Tibial nerve (tissue), 4 donors: ENCODE measurements at regions not wholly inside any gene's neighbourhood (a gene's known extent, or its start where the extent isn't known, plus 50 kb on each side); places are given as distances from the start of the nearest gene placed in this dataset.

Experiments
- EP300 ChIP-seq, 2 donors: sonication (generic); formaldehyde crosslinking; IDR thresholded peaks; one replicate each; pipeline ENCODE4 v1.6.1; 2017; ENCODE audit warnings: antibody characterized with exemption in 2 of 2, mild to moderate bottlenecking in 1 of 2
- POLR2A ChIP-seq, 2 donors: fragments of 450-650 bp; IDR thresholded peaks; one replicate each; pipeline ENCODE4 v1.6.1; 2017; ENCODE audit warnings: antibody characterized with exemption in 2 of 2, mild to moderate bottlenecking in 2 of 2, moderate library complexity in 2 of 2
- TF ChIP-seq, protein P1 (sequence below), 5 experiments: fragments of 200-600 bp in 3 of 5; fragments of 450-650 bp in 2 of 5; sonication (generic) in 3 of 5; IDR thresholded peaks; one replicate each; pipeline ENCODE4 v1.5.1; 2016 to 2019; ENCODE audit warnings: antibody characterized with exemption in 5 of 5, mild to moderate bottlenecking in 3 of 5, moderate library complexity in 2 of 5

- TF ChIP-seq POLR2A (IDR thresholded peaks at IDR 0.05) (no peak), EP300 (IDR thresholded peaks at IDR 0.05) (no peak)
- TF ChIP-seq, protein P1, sequence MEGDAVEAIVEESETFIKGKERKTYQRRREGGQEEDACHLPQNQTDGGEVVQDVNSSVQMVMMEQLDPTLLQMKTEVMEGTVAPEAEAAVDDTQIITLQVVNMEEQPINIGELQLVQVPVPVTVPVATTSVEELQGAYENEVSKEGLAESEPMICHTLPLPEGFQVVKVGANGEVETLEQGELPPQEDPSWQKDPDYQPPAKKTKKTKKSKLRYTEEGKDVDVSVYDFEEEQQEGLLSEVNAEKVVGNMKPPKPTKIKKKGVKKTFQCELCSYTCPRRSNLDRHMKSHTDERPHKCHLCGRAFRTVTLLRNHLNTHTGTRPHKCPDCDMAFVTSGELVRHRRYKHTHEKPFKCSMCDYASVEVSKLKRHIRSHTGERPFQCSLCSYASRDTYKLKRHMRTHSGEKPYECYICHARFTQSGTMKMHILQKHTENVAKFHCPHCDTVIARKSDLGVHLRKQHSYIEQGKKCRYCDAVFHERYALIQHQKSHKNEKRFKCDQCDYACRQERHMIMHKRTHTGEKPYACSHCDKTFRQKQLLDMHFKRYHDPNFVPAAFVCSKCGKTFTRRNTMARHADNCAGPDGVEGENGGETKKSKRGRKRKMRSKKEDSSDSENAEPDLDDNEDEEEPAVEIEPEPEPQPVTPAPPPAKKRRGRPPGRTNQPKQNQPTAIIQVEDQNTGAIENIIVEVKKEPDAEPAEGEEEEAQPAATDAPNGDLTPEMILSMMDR (IDR thresholded peaks at IDR 0.05) = no peak
Measured at GRCh38 chr1:209506101-209506500, 77.4 kb upstream of the CAMK1G start.
